ENCODE measurements at regions not wholly inside any gene's neighbourhood (a gene's known extent, or its start where the extent isn't known, plus 50 kb on each side); places are given as distances from the start of the nearest gene placed in this dataset.
"Not testable (repeated sequence)": the region's sequence is repeated elsewhere in the genome, so short reads cannot be mapped to it uniquely, and the experiment has no call there.

- not testable (repeated sequence) for TF ChIP-seq CTCF (IDR thresholded peaks at IDR 0.05); POLR2AphosphoS5 (IDR thresholded peaks at IDR 0.05; ENCODE audit: low read depth, low read length); RXRA (IDR thresholded peaks at IDR 0.05; ENCODE audit: borderline replicate concordance, low read depth); TEAD4 (IDR thresholded peaks at IDR 0.05; ENCODE audit: borderline replicate concordance, insufficient read depth); MAX (IDR thresholded peaks at IDR 0.05; ENCODE audit: low read depth); MEF2A (IDR thresholded peaks at IDR 0.05; ENCODE audit: borderline replicate concordance, low read depth); RAD21 (IDR thresholded peaks at IDR 0.05; ENCODE audit: low read length); MXI1 (IDR thresholded peaks at IDR 0.05; ENCODE audit: low read depth, low read length); IRF3 (IDR thresholded peaks at IDR 0.05; ENCODE audit: low read depth, low read length); SMC3 (IDR thresholded peaks at IDR 0.05; ENCODE audit: low read depth, low read length)
Measured at GRCh38 chr21:6569152-6569551, 3952.2 kb upstream of the TPTE start.

Data from SK-N-SH (cell line).